Activated CD8-positive, alpha-beta T cell treated with anti-CD3 and anti-CD28 coated beads for 36 hours (primary cell): ENCODE measurements at regions not wholly inside any gene's neighbourhood (a gene's known extent, or its start where the extent isn't known, plus 50 kb on each side); places are given as distances from the start of the nearest gene placed in this dataset.

Source experiments
- ATAC-seq: fragments of 200-7000 bp; cut with Tn5 transposase; one replicate; pipeline ENCODE4 v1.10.0; 2021; ENCODE audit warnings: mild to moderate bottlenecking, moderate library complexity
- CTCF ChIA-PET: fragments of 350-600 bp; sonication (Branson Sonifier 250); formaldehyde crosslinking; loops from one replicate; lab custom pipeline; 2021; ENCODE audit warnings: antibody characterized with exemption; lab: Charles Lee
- POLR2A ChIA-PET: fragments of 350-600 bp; sonication (Branson Sonifier 250); formaldehyde crosslinking; loops from one replicate; lab custom pipeline; 2021; ENCODE audit warnings: antibody characterized with exemption; lab: Charles Lee
- DNase-seq: peaks from one replicate; pipeline ENCODE4 v3.0.0-alpha.2; 2020
- H3K27ac Mint-ChIP-seq: one replicate; pipeline ENCODE4 v1.8.0; 2021; ENCODE audit warnings: mild to moderate bottlenecking, mixed read lengths
- H3K27me3 Mint-ChIP-seq: one replicate; pipeline ENCODE4 v1.8.0; 2021; ENCODE audit warnings: mixed read lengths
- H3K36me3 Mint-ChIP-seq: one replicate; pipeline ENCODE4 v1.8.0; 2021; ENCODE audit warnings: low read depth, mixed read lengths
- H3K4me1 Mint-ChIP-seq: one replicate; pipeline ENCODE4 v1.8.0; 2021; ENCODE audit warnings: low read depth, mixed read lengths
- H3K4me3 Mint-ChIP-seq: one replicate; pipeline ENCODE4 v1.8.0; 2021; ENCODE audit warnings: mild to moderate bottlenecking, moderate library complexity, mixed read lengths
- H3K9me3 Mint-ChIP-seq: one replicate; pipeline ENCODE4 v1.8.0; 2021; ENCODE audit warnings: mixed read lengths
- CTCF ChIP-seq: fragments of 200-600 bp; IDR thresholded peaks from one replicate; pipeline ENCODE4 v1.8.0; 2022; ENCODE audit warnings: antibody characterized with exemption, mild to moderate bottlenecking
- intact Hi-C: fragments of 100-400 bp; cut with micrococcal nuclease; formaldehyde crosslinking; loops from one replicate; pipeline ENCODE4 v1.10.0; 2022

DNA sequence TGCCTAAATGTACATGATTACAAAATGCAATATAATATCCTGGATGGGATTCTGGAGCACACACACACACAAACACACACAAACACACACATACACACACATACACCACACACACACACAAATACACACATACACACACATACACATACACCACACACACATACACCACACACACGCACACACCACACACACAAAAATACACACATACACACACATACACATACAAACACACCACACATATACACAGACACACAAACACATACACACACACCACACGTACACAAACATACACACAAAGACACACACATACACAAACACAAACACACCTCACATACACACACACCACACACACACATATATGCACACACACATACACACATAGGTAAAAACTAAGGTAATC, 134.6 kb upstream of the SYNDIG1 start:
- Mint-ChIP-seq H3K9me3 (no peaks in the 10 kb centered on the region), H3K4me3 (no peak overlapping the region), H3K27me3 (no peaks in the 10 kb centered on the region), H3K4me1 (peaks cover 12% of the 10 kb centered on the region), H3K27ac (no peak overlapping the region), H3K36me3 (no peaks in the 10 kb centered on the region)
- intact Hi-C loops = no loop called here
- ChIA-PET CTCF (no interaction called here), POLR2A (no interaction called here)
- DNase-seq = no peak
- no peak for TF ChIP-seq CTCF
- no peak for ATAC-seq

GRCh38 chr20:24332956-24333355, 136.5 kb upstream of the SYNDIG1 start:
- TF ChIP-seq CTCF = no peak
- no peak overlapping the region for H3K27ac Mint-ChIP-seq
- DNase-seq (no peak), ATAC-seq (no peak)
- intact Hi-C loops = no loop called here
- POLR2A ChIA-PET = no interaction called here
- H3K4me3 Mint-ChIP-seq = no peak overlapping the region
- peaks cover 12% of the 10 kb centered on the region for H3K4me1 Mint-ChIP-seq
- no peaks in the 10 kb centered on the region for H3K36me3 Mint-ChIP-seq
- no peaks in the 10 kb centered on the region for H3K27me3 Mint-ChIP-seq
- CTCF ChIA-PET = no interaction called here
- no peaks in the 10 kb centered on the region for H3K9me3 Mint-ChIP-seq

GRCh38 chr20:24331939-24332338, 137.5 kb upstream of the SYNDIG1 start:
- no peak for TF ChIP-seq CTCF
- H3K36me3 Mint-ChIP-seq = no peaks in the 10 kb centered on the region
- intact Hi-C loops = no loop called here
- peaks cover 8% of the 10 kb centered on the region for H3K4me1 Mint-ChIP-seq
- H3K4me3 Mint-ChIP-seq = no peak overlapping the region
- H3K9me3 Mint-ChIP-seq = no peaks in the 10 kb centered on the region
- ATAC-seq = no peak
- DNase-seq = no peak
- POLR2A ChIA-PET = no interaction called here
- no peaks in the 10 kb centered on the region for H3K27me3 Mint-ChIP-seq
- CTCF ChIA-PET = no interaction called here
- no peak overlapping the region for H3K27ac Mint-ChIP-seq

- Mint-ChIP-seq H3K4me3 (no peak overlapping the region), H3K4me1 (peaks cover 5% of the 10 kb centered on the region), H3K27me3 (no peaks in the 10 kb centered on the region), H3K9me3 (no peaks in the 10 kb centered on the region), H3K27ac (no peak overlapping the region), H3K36me3 (no peaks in the 10 kb centered on the region)
- no peak for TF ChIP-seq CTCF
- CTCF ChIA-PET = no interaction called here
- ATAC-seq = no peak
- intact Hi-C loops = no loop called here
- POLR2A ChIA-PET = no interaction called here
- no peak for DNase-seq
Observed at GRCh38 chr20:24328901-24329300, 140.5 kb upstream of the SYNDIG1 start.

- H3K9me3 Mint-ChIP-seq = no peaks in the 10 kb centered on the region
- no peak for DNase-seq
- TF ChIP-seq CTCF = no peak
- H3K4me3 Mint-ChIP-seq = no peak overlapping the region
- H3K27ac Mint-ChIP-seq = no peak overlapping the region
- ChIA-PET CTCF (no interaction called here), POLR2A (no interaction called here)
- intact Hi-C loops = no loop called here
- H3K4me1 Mint-ChIP-seq = peaks cover 16% of the 10 kb centered on the region
- H3K27me3 Mint-ChIP-seq = no peaks in the 10 kb centered on the region
- no peak for ATAC-seq
- no peaks in the 10 kb centered on the region for H3K36me3 Mint-ChIP-seq
Observed at GRCh38 chr20:24321973-24322372, 147.5 kb upstream of the SYNDIG1 start.
